Sigmoid colon (tissue), 6 donors: ENCODE measurements at regions not wholly inside any gene's neighbourhood (a gene's known extent, or its start where the extent isn't known, plus 50 kb on each side); places are given as distances from the start of the nearest gene placed in this dataset.
A peak's percentile ranks its signal among the peaks of the same experiment; 100 is the strongest.

Experiments used
- DNase-seq: peaks from one replicate; pipeline ENCODE4 v3.0.0-alpha.2; 2019
- H3K27ac ChIP-seq, 4 donors: fragments of 200-600 bp; sonication (generic); one replicate each; pipeline ENCODE4 v1.5.1; 2016 to 2019; ENCODE audit warnings: mild to moderate bottlenecking in 1 of 4
- H3K27me3 ChIP-seq, 3 donors: fragments of 200-600 bp; sonication (generic); one replicate each; pipeline ENCODE4 v1.5.1; 2019; ENCODE audit warnings: mild to moderate bottlenecking in 1 of 3
- H3K36me3 ChIP-seq, 4 donors: fragments of 200-600 bp; sonication (generic); one replicate each; pipeline ENCODE4 v1.5.1; 2016 to 2019
- H3K4me1 ChIP-seq, 4 donors: fragments of 200-600 bp; sonication (generic); one replicate each; pipeline ENCODE4 v1.5.1; 2017 to 2019
- H3K4me3 ChIP-seq, 4 donors: fragments of 200-600 bp; sonication (generic); one replicate each; pipeline ENCODE4 v1.5.1; 2017 to 2019; ENCODE audit warnings: mild to moderate bottlenecking in 2 of 4, moderate library complexity in 1 of 4
- H3K9me3 ChIP-seq, 4 donors: fragments of 200-600 bp in 3 of 4; sonication (generic) in 3 of 4; one replicate each; pipeline versions ENCODE4 v1.5.1 to v1.6.1; 2013 to 2019
- EP300 ChIP-seq, 4 donors: sonication (generic); formaldehyde crosslinking; IDR thresholded peaks; one replicate each; pipeline ENCODE4 v1.6.1; 2017; ENCODE audit warnings: antibody characterized with exemption in 4 of 4
- POLR2A ChIP-seq, 2 donors: fragments of 450-650 bp; IDR thresholded peaks; one replicate each; pipeline ENCODE4 v1.6.1; 2016; ENCODE audit warnings: antibody characterized with exemption in 2 of 2, mild to moderate bottlenecking in 2 of 2, moderate library complexity in 2 of 2
- POLR2AphosphoS5 ChIP-seq, 4 donors: sonication (generic); formaldehyde crosslinking; IDR thresholded peaks; one replicate each; pipeline ENCODE4 v1.6.1; 2017; ENCODE audit warnings: antibody characterized with exemption in 4 of 4
- WGBS, 2 donors: extraction: QIAGEN DNeasy Blood & Tissue Kit; methylation state at CpG; one replicate each; pipeline ENCODE4 v1.1.7; 2013; 5-methylcytosine and 5-hydroxymethylcytosine counted together
- intact Hi-C: fragments of 100-400 bp; cut with DNase I; formaldehyde crosslinking; loops from one replicate; pipeline ENCODE4 v1.15.1; 2023
- TF ChIP-seq, protein P1 (sequence below), 4 experiments: fragments of 450-650 bp in 3 of 4; fragments of 200-600 bp in 1 of 4; IDR thresholded peaks; one replicate each; pipeline ENCODE4 v1.5.1; 2016 to 2019; ENCODE audit warnings: antibody characterized with exemption in 4 of 4, mild to moderate bottlenecking in 3 of 4, moderate library complexity in 2 of 4
- donor health status: healthy with polysubstance abuse.
- donor health status: healthy.

DNA sequence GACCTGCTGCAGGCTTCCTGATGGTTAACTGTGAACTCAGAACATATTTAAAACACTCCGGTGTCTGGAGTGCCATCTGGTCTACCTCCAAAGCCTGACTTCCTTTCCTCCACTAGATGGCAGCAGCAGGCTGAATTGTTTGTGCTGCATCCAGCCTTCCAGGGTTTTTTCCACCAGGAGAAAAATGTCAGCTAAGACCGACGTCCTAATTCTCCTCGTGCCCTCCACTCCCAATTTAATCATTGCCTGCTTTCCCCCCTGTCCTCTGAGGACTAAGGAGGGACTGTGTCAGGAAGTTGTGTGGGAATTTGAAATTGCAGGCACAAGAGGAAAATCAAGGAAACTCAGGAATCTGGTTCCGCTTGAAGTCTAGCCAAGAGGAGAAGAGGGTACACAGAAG lies 165.2 kb upstream of the UMPS start:
- H3K9me3 ChIP-seq, result no peaks in the 10 kb centered on the region
- no peaks in the 10 kb centered on the region for H3K36me3 ChIP-seq
- no peak overlapping the region for H3K4me3 ChIP-seq
- 19 to 20% methylated on average over 5 of the region's 5 CpGs for WGBS, 2 donors
- H3K27ac ChIP-seq, result no peak overlapping the region
- H3K4me1 ChIP-seq, result peaks cover 0 to 8% (median 5%) of the 10 kb centered on the region in 4 donors
- intact Hi-C loops, result loop anchor here (1.0 to 5.0 kb wide), 2 partner anchors 123 to 337 kb away; no protein-coding TSS in a partner anchor
- no peak for TF ChIP-seq POLR2AphosphoS5 (IDR thresholded peaks at IDR 0.05)
- TF ChIP-seq, protein P1, sequence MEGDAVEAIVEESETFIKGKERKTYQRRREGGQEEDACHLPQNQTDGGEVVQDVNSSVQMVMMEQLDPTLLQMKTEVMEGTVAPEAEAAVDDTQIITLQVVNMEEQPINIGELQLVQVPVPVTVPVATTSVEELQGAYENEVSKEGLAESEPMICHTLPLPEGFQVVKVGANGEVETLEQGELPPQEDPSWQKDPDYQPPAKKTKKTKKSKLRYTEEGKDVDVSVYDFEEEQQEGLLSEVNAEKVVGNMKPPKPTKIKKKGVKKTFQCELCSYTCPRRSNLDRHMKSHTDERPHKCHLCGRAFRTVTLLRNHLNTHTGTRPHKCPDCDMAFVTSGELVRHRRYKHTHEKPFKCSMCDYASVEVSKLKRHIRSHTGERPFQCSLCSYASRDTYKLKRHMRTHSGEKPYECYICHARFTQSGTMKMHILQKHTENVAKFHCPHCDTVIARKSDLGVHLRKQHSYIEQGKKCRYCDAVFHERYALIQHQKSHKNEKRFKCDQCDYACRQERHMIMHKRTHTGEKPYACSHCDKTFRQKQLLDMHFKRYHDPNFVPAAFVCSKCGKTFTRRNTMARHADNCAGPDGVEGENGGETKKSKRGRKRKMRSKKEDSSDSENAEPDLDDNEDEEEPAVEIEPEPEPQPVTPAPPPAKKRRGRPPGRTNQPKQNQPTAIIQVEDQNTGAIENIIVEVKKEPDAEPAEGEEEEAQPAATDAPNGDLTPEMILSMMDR (IDR thresholded peaks at IDR 0.05), result peak; percentile 49 to 84 (median 82)
- no peaks in the 10 kb centered on the region for H3K27me3 ChIP-seq
- peak; percentile 82 for DNase-seq

DNA sequence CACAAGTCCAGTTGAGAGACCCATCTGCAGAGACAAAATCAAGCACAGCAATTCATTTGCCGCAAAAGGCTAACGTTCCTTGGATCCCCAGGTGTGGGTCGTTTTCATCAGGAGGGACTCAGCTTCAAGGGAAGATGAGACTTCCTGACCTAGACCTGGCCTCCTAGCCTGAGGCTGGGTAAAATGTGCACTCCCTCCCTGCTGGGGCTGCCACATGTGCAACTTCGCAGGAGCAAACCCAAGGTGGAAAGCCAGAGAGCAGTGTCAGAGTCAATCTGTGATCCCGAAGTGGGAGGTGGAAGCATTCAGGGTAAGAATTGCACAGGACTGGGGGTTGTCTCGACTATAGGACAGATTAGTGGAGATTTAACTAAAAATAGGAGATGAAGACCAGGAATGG lies 164.7 kb upstream of the UMPS start:
- no peak for TF ChIP-seq EP300 (IDR thresholded peaks at IDR 0.05)
- TF ChIP-seq, protein P1 (IDR thresholded peaks at IDR 0.05), result no peak
- no peak for DNase-seq
- WGBS, 2 donors, result 74 to 76% methylated on average over 6 of the region's 6 CpGs
- no peak overlapping the region for H3K27ac ChIP-seq
- no peak overlapping the region for H3K4me3 ChIP-seq
- H3K36me3 ChIP-seq, result no peaks in the 10 kb centered on the region
- peaks cover 0 to 6% (median 3%) of the 10 kb centered on the region in 4 donors for H3K4me1 ChIP-seq
- intact Hi-C loops, result loop anchor here (1.0 to 5.0 kb wide), 2 partner anchors 123 to 337 kb away; no protein-coding TSS in a partner anchor
- H3K27me3 ChIP-seq, result no peaks in the 10 kb centered on the region
- H3K9me3 ChIP-seq, result no peaks in the 10 kb centered on the region

DNA sequence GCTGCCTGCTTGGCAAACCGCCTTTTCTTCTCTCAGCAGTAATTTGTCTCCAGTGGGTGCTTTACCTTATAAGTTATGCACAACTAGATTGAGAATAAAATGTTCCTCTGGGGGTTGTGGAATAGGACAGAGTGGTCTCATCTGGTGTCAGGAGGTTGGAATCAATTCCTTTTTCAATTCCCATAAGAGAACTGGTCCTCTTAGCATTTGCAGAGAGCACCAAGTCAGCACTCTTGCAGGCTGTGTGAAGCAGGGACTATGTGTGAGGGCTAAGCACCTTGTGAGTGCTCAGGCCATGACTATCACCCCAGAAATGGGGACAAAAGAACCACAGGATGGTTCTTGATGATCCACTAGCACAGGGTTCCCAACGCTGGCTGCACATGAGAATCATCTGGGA lies 163.6 kb upstream of the UMPS start:
- no peaks in the 10 kb centered on the region for H3K9me3 ChIP-seq
- DNase-seq, result no peak
- peaks cover 0 to 6% (median 3%) of the 10 kb centered on the region in 4 donors for H3K4me1 ChIP-seq
- H3K4me3 ChIP-seq, result no peak overlapping the region
- H3K36me3 ChIP-seq, result no peaks in the 10 kb centered on the region
- TF ChIP-seq, protein P1 (IDR thresholded peaks at IDR 0.05), result no peak
- TF ChIP-seq POLR2AphosphoS5 (IDR thresholded peaks at IDR 0.05), result no peak
- no peak for TF ChIP-seq EP300 (IDR thresholded peaks at IDR 0.05)
- no peak for TF ChIP-seq POLR2A (IDR thresholded peaks at IDR 0.05)
- H3K27ac ChIP-seq, result no peak overlapping the region
- intact Hi-C loops, result loop anchor here (5.0 kb wide), 1 partner anchor 336 kb away; no protein-coding TSS in a partner anchor
- WGBS, 2 donors, result 62 to 66% methylated on average over 2 of the region's 2 CpGs
- no peaks in the 10 kb centered on the region for H3K27me3 ChIP-seq

DNA sequence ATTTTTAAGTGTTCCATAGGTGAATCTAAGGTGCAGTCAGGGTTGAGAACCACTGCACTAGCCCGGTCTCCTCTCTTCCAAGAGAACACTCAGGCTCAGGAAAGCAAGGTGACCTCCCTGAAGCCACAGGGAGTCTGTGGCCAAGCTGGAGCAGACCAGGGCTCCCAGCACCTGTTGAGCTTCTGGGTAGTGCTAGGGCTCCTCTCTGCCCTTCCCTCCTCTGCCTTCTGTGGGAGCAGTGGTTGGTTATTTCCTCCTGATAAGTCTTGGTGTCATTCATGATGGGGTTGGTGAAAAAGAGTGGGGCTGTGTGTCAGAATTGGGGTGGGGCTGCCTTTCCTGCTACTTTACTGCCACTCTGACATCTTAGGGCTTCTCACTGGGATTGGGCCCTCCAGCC lies 163.1 kb upstream of the UMPS start:
- H3K9me3 ChIP-seq, result no peaks in the 10 kb centered on the region
- no peaks in the 10 kb centered on the region for H3K36me3 ChIP-seq
- H3K27me3 ChIP-seq, result no peaks in the 10 kb centered on the region
- H3K4me1 ChIP-seq, result peaks cover 0 to 6% (median 3%) of the 10 kb centered on the region in 4 donors
- no peak overlapping the region for H3K27ac ChIP-seq
- WGBS, 2 donors, result 76 to 93% methylated on average over 1 of the region's 1 CpG
- no peak overlapping the region for H3K4me3 ChIP-seq
- TF ChIP-seq EP300 (IDR thresholded peaks at IDR 0.05), result no peak
- TF ChIP-seq, protein P1 (IDR thresholded peaks at IDR 0.05), result no peak
- TF ChIP-seq POLR2AphosphoS5 (IDR thresholded peaks at IDR 0.05), result no peak
- TF ChIP-seq POLR2A (IDR thresholded peaks at IDR 0.05), result no peak
- intact Hi-C loops, result loop anchor here (5.0 kb wide), 1 partner anchor 335 kb away; no protein-coding TSS in a partner anchor
- no peak for DNase-seq

DNA sequence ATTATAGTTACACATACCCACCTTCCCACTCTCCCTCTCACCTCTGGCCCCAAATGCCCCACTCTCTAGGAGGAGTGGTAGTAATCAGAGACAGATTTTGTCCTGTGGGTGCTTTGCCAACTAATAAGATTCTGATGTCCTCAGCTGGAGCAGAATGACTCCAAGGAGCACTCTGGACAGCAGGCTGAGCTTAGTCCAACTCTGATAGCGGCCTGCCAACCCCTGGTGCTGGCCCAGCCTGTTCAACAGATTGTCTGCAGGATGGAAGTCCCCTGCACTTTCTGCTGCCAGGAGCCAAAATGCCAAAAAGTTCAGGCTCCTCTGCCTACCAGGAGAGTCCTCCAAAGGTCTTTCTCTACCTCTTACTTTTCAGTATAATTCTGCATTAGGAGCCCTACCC lies 160.5 kb upstream of the UMPS start:
- intact Hi-C loops, result loop anchor here (5.0 kb wide), 1 partner anchor 333 kb away; no protein-coding TSS in a partner anchor
- Histone ChIP-seq H3K9me3 (no peaks in the 10 kb centered on the region), H3K4me1 (peaks cover 0 to 5% (median 3%) of the 10 kb centered on the region in 4 donors), H3K36me3 (no peaks in the 10 kb centered on the region), H3K27me3 (no peaks in the 10 kb centered on the region), H3K4me3 (no peak overlapping the region), H3K27ac (no peak overlapping the region)
- no peak for TF ChIP-seq POLR2A (IDR thresholded peaks at IDR 0.05)
- 95 to 96% methylated on average over 1 of the region's 1 CpG for WGBS, 2 donors
- DNase-seq, result no peak
